HepG2 (cell line): ENCODE measurements at regions not wholly inside any gene's neighbourhood (a gene's known extent, or its start where the extent isn't known, plus 50 kb on each side); places are given as distances from the start of the nearest gene placed in this dataset.

Experiments used
- CEBPG ChIP-seq: IDR thresholded peaks from 2 replicates; pipeline ENCODE4 v1.6.1; 2016
- KDM6A ChIP-seq: IDR thresholded peaks from 2 replicates; pipeline ENCODE4 v1.6.1; 2016; ENCODE audit warnings: low read depth
- MAFG ChIP-seq: sonication (generic); formaldehyde crosslinking; IDR thresholded peaks from 2 replicates; pipeline ENCODE4 v1.5.1; 2020; ENCODE audit warnings: mild to moderate bottlenecking, missing genetic modification reagents
- MIER3 ChIP-seq: IDR thresholded peaks from 2 replicates; pipeline ENCODE4 v1.6.1; 2016; ENCODE audit warnings: missing compliant biosample characterization, borderline replicate concordance
- NR2F1 ChIP-seq, 2 experiments: fragments of 450-650 bp in 1 of 2; formaldehyde crosslinking in 1 of 2; IDR thresholded peaks; 2 replicates each; pipeline versions ENCODE4 v1.5.0 to v1.6.1; 2016 to 2020; ENCODE audit warnings: mild to moderate bottlenecking in 1 of 2, missing compliant biosample characterization in 1 of 2, missing genetic modification reagents in 1 of 2, moderate library complexity in 1 of 2
- NRL ChIP-seq: sonication (generic); formaldehyde crosslinking; IDR thresholded peaks from 2 replicates; pipeline ENCODE4 v1.5.0; 2020; ENCODE audit warnings: missing genetic modification reagents, mild to moderate bottlenecking, moderate library complexity, borderline replicate concordance
- PPARG ChIP-seq: conservative IDR thresholded peaks from 2 replicates; pipeline ENCODE4 v1.6.1; 2016; ENCODE audit warnings: missing biosample characterization, missing genetic modification reagents
- PRMT3 ChIP-seq: sonication (generic); formaldehyde crosslinking; IDR thresholded peaks from 2 replicates; pipeline ENCODE4 v1.8.1; 2022; ENCODE audit warnings: low read depth, mild to moderate bottlenecking, moderate library complexity, missing genetic modification reagents, borderline replicate concordance
- RBAK ChIP-seq: sonication (generic); formaldehyde crosslinking; IDR thresholded peaks from 2 replicates; pipeline ENCODE4 v1.5.1; 2020; ENCODE audit warnings: mild to moderate bottlenecking, missing genetic modification reagents
- SOX13 ChIP-seq, 3 experiments: fragments of 450-650 bp in 1 of 3; sonication (generic) in 1 of 3; formaldehyde crosslinking in 1 of 3; IDR thresholded peaks in 2 of 3; conservative IDR thresholded peaks in 1 of 3; 2 replicates each; pipeline versions ENCODE4 v1.5.0 to v1.6.1; 2016 to 2020; ENCODE audit warnings: antibody characterized with exemption in 1 of 3, mild to moderate bottlenecking in 1 of 3, missing compliant biosample characterization in 1 of 3, missing genetic modification reagents in 1 of 3, moderate library complexity in 1 of 3
- SPEN ChIP-seq: sonication (generic); formaldehyde crosslinking; IDR thresholded peaks from 2 replicates; pipeline ENCODE4 v1.5.1; 2020; ENCODE audit warnings: low read depth, mild to moderate bottlenecking, missing genetic modification reagents
- ZBTB7A ChIP-seq: sonication (generic); formaldehyde crosslinking; IDR thresholded peaks from 2 replicates; pipeline ENCODE4 v1.8.0; 2022; ENCODE audit warnings: mild to moderate bottlenecking, missing genetic modification reagents
- TF ChIP-seq, protein P1 (sequence below): sonication (generic); formaldehyde crosslinking; IDR thresholded peaks from 2 replicates; pipeline ENCODE4 v1.4.0; 2020; ENCODE audit warnings: missing genetic modification reagents, borderline replicate concordance
- TF ChIP-seq, protein P2 (sequence below): sonication (generic); formaldehyde crosslinking; IDR thresholded peaks from 2 replicates; pipeline ENCODE4 v1.5.1; 2020; ENCODE audit warnings: missing genetic modification reagents, mild to moderate bottlenecking, borderline replicate concordance
- TF ChIP-seq, protein P3 (sequence below): sonication (generic); formaldehyde crosslinking; IDR thresholded peaks from 2 replicates; pipeline ENCODE4 v1.9.0; 2021; ENCODE audit warnings: missing genetic modification reagents, borderline replicate concordance
- TF ChIP-seq, protein P4 (sequence below): sonication (generic); formaldehyde crosslinking; IDR thresholded peaks from 2 replicates; pipeline ENCODE4 v1.4.0; 2020; ENCODE audit warnings: mild to moderate bottlenecking, missing genetic modification reagents
- TF ChIP-seq, protein P5 (sequence below): sonication (generic); formaldehyde crosslinking; IDR thresholded peaks from 2 replicates; pipeline ENCODE4 v1.8.1; 2023; ENCODE audit warnings: mild to moderate bottlenecking, moderate library complexity, missing genetic modification reagents

GRCh38 chr3:145518639-145519038 is 642.3 kb downstream of the PLOD2 start (continued):
- TF ChIP-seq, protein P1, sequence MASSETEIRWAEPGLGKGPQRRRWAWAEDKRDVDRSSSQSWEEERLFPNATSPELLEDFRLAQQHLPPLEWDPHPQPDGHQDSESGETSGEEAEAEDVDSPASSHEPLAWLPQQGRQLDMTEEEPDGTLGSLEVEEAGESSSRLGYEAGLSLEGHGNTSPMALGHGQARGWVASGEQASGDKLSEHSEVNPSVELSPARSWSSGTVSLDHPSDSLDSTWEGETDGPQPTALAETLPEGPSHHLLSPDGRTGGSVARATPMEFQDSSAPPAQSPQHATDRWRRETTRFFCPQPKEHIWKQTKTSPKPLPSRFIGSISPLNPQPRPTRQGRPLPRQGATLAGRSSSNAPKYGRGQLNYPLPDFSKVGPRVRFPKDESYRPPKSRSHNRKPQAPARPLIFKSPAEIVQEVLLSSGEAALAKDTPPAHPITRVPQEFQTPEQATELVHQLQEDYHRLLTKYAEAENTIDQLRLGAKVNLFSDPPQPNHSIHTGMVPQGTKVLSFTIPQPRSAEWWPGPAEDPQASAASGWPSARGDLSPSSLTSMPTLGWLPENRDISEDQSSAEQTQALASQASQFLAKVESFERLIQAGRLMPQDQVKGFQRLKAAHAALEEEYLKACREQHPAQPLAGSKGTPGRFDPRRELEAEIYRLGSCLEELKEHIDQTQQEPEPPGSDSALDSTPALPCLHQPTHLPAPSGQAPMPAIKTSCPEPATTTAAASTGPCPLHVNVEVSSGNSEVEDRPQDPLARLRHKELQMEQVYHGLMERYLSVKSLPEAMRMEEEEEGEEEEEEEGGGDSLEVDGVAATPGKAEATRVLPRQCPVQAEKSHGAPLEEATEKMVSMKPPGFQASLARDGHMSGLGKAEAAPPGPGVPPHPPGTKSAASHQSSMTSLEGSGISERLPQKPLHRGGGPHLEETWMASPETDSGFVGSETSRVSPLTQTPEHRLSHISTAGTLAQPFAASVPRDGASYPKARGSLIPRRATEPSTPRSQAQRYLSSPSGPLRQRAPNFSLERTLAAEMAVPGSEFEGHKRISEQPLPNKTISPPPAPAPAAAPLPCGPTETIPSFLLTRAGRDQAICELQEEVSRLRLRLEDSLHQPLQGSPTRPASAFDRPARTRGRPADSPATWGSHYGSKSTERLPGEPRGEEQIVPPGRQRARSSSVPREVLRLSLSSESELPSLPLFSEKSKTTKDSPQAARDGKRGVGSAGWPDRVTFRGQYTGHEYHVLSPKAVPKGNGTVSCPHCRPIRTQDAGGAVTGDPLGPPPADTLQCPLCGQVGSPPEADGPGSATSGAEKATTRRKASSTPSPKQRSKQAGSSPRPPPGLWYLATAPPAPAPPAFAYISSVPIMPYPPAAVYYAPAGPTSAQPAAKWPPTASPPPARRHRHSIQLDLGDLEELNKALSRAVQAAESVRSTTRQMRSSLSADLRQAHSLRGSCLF (CRISPR knock-in tag): no peak
- TF ChIP-seq PRMT3 (no peak), MIER3 (CRISPR knock-in tag) (0 out of 2 replicates have a peak, but pooled peaks have one; percentile 22), MAFG (CRISPR knock-in tag) (no peak), ZBTB7A (CRISPR knock-in tag) (no peak), KDM6A (CRISPR knock-in tag) (peak; percentile 39; the same call in 1 of the 2 replicates), RBAK (CRISPR knock-in tag) (no peak), SOX13 (IDR thresholded peaks at IDR 0.05) (no peak), SOX13 (CRISPR knock-in tag; conservative IDR thresholded peaks at IDR 0.05 in 1 of 2, IDR thresholded peaks at IDR 0.05 in 1 of 2) (peak in 1 of 2 experiments; percentile 66; a peak in 2 of 4 replicates), NR2F1 (CRISPR knock-in tag; IDR thresholded peaks at IDR 0.05) (peak; percentile 84 to 88), CEBPG (peak; percentile 28; the same call in 1 of the 2 replicates), PPARG (CRISPR knock-in tag) (peak; percentile 63), NRL (no peak), SPEN (CRISPR knock-in tag) (no peak)
- TF ChIP-seq, protein P2, sequence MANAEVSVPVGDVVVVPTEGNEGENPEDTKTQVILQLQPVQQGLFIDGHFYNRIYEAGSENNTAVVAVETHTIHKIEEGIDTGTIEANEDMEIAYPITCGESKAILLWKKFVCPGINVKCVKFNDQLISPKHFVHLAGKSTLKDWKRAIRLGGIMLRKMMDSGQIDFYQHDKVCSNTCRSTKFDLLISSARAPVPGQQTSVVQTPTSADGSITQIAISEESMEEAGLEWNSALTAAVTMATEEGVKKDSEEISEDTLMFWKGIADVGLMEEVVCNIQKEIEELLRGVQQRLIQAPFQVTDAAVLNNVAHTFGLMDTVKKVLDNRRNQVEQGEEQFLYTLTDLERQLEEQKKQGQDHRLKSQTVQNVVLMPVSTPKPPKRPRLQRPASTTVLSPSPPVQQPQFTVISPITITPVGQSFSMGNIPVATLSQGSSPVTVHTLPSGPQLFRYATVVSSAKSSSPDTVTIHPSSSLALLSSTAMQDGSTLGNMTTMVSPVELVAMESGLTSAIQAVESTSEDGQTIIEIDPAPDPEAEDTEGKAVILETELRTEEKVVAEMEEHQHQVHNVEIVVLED (CRISPR knock-in tag): no peak
- TF ChIP-seq, protein P3, sequence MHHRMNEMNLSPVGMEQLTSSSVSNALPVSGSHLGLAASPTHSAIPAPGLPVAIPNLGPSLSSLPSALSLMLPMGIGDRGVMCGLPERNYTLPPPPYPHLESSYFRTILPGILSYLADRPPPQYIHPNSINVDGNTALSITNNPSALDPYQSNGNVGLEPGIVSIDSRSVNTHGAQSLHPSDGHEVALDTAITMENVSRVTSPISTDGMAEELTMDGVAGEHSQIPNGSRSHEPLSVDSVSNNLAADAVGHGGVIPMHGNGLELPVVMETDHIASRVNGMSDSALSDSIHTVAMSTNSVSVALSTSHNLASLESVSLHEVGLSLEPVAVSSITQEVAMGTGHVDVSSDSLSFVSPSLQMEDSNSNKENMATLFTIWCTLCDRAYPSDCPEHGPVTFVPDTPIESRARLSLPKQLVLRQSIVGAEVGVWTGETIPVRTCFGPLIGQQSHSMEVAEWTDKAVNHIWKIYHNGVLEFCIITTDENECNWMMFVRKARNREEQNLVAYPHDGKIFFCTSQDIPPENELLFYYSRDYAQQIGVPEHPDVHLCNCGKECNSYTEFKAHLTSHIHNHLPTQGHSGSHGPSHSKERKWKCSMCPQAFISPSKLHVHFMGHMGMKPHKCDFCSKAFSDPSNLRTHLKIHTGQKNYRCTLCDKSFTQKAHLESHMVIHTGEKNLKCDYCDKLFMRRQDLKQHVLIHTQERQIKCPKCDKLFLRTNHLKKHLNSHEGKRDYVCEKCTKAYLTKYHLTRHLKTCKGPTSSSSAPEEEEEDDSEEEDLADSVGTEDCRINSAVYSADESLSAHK: no peak
- TF ChIP-seq, protein P4, sequence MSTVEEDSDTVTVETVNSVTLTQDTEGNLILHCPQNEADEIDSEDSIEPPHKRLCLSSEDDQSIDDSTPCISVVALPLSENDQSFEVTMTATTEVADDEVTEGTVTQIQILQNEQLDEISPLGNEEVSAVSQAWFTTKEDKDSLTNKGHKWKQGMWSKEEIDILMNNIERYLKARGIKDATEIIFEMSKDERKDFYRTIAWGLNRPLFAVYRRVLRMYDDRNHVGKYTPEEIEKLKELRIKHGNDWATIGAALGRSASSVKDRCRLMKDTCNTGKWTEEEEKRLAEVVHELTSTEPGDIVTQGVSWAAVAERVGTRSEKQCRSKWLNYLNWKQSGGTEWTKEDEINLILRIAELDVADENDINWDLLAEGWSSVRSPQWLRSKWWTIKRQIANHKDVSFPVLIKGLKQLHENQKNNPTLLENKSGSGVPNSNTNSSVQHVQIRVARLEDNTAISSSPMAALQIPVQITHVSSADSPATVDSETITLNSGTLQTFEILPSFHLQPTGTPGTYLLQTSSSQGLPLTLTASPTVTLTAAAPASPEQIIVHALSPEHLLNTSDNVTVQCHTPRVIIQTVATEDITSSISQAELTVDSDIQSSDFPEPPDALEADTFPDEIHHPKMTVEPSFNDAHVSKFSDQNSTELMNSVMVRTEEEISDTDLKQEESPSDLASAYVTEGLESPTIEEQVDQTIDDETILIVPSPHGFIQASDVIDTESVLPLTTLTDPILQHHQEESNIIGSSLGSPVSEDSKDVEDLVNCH (CRISPR knock-in tag): no peak
- TF ChIP-seq, protein P5, sequence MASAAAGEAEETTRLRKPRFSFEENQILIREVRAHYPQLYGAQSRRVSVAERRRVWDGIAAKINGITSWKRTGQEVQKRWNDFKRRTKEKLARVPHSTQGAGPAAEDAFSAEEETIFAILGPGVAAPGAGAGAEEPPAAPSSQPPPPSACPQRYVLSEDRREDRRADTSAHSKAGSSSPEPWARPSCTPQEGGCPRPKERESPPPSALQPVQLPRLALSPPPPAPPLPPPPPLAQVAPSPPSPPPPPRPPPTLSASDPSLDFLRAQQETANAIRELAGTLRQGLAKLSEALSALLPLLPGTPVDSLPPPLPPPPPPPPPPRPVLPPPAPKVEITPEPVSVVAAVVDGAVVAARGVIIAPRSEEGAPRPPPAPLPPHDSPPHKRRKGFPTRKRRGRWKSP (CRISPR knock-in tag): no peak
